SK-N-SH treated with all-trans-retinoic acid at 6 μM for 48 hours (cell line): ENCODE measurements at regions not wholly inside any gene's neighbourhood (a gene's known extent, or its start where the extent isn't known, plus 50 kb on each side); places are given as distances from the start of the nearest gene placed in this dataset.

Experiments used
- ATAC-seq: fragments of 200-7000 bp; cut with Tn5 transposase; 3 replicates; pipeline ENCODE4 v1.9.1; 2020; ENCODE audit warnings: mild to moderate bottlenecking, moderate library complexity
- ARNTL ChIP-seq: fragments of 450-650 bp; formaldehyde crosslinking; IDR thresholded peaks from 2 replicates; pipeline ENCODE4 v1.5.0; 2020; ENCODE audit warnings: low read depth, mild to moderate bottlenecking, moderate library complexity, borderline replicate concordance
- BACH2 ChIP-seq: fragments of 250-450 bp; sonication (Bioruptor Pico); IDR thresholded peaks from 2 replicates; pipeline ENCODE4 v1.9.0; 2021; ENCODE audit warnings: mild to moderate bottlenecking, borderline replicate concordance
- CSDC2 ChIP-seq: fragments of 250-450 bp; sonication (Bioruptor Pico); IDR thresholded peaks from 2 replicates; pipeline ENCODE4 v1.5.0; 2020; ENCODE audit warnings: mild to moderate bottlenecking, moderate library complexity
- ESRRG ChIP-seq: fragments of 250-450 bp; sonication (Bioruptor Pico); IDR thresholded peaks from 2 replicates; pipeline ENCODE4 v1.6.1; 2021; ENCODE audit warnings: mild to moderate bottlenecking
- GLIS3 ChIP-seq: fragments of 250-450 bp; sonication (Bioruptor Pico); IDR thresholded peaks from 2 replicates; pipeline ENCODE4 v1.5.0; 2020; ENCODE audit warnings: mild to moderate bottlenecking, moderate library complexity
- ISL1 ChIP-seq: fragments of 250-450 bp; sonication (Bioruptor Pico); IDR thresholded peaks from 2 replicates; pipeline ENCODE4 v2.1.2; 2022; ENCODE audit warnings: mild to moderate bottlenecking, moderate library complexity
- PATZ1 ChIP-seq: fragments of 250-450 bp; sonication (Bioruptor Pico); IDR thresholded peaks from 2 replicates; pipeline ENCODE4 v1.8.0; 2020; ENCODE audit warnings: mild to moderate bottlenecking, moderate library complexity, borderline replicate concordance
- PPARA ChIP-seq: fragments of 250-450 bp; sonication (Bioruptor Pico); IDR thresholded peaks from 2 replicates; pipeline ENCODE4 v1.5.0; 2020; ENCODE audit warnings: mild to moderate bottlenecking, borderline replicate concordance
- RARB ChIP-seq: fragments of 250-450 bp; sonication (Bioruptor Pico); IDR thresholded peaks from 2 replicates; pipeline ENCODE4 v1.8.0; 2021; ENCODE audit warnings: mild to moderate bottlenecking, moderate library complexity
- TCF4 ChIP-seq: fragments of 250-450 bp; sonication (Bioruptor Pico); IDR thresholded peaks from 2 replicates; pipeline ENCODE4 v1.8.0; 2021; ENCODE audit warnings: mild to moderate bottlenecking, moderate library complexity, borderline replicate concordance
- ZFP3 ChIP-seq: fragments of 250-450 bp; sonication (Bioruptor Pico); IDR thresholded peaks from 2 replicates; pipeline ENCODE4 v1.5.0; 2020; ENCODE audit warnings: mild to moderate bottlenecking, moderate library complexity
- ZFP30 ChIP-seq: fragments of 450-650 bp; formaldehyde crosslinking; IDR thresholded peaks from 2 replicates; pipeline ENCODE4 v1.5.0; 2022; ENCODE audit warnings: mild to moderate bottlenecking, moderate library complexity
- ZNF565 ChIP-seq: fragments of 450-650 bp; formaldehyde crosslinking; conservative IDR thresholded peaks from 2 replicates; pipeline ENCODE4 v1.5.0; 2020; ENCODE audit warnings: low read depth, mild to moderate bottlenecking, moderate library complexity
- ZNF70 ChIP-seq: fragments of 450-650 bp; formaldehyde crosslinking; IDR thresholded peaks from 2 replicates; pipeline ENCODE4 v1.5.0; 2020; ENCODE audit warnings: mild to moderate bottlenecking, moderate library complexity
- ZNF8 ChIP-seq: fragments of 450-650 bp; formaldehyde crosslinking; IDR thresholded peaks from 2 replicates; pipeline ENCODE4 v1.5.0; 2020; ENCODE audit warnings: mild to moderate bottlenecking, moderate library complexity
- TF ChIP-seq, protein P1 (sequence below): fragments of 250-450 bp; sonication (Bioruptor Pico); IDR thresholded peaks from 2 replicates; pipeline ENCODE4 v1.5.0; 2020; ENCODE audit warnings: mild to moderate bottlenecking, moderate library complexity
- TF ChIP-seq, protein P2 (sequence below): fragments of 250-450 bp; sonication (Bioruptor Pico); IDR thresholded peaks from 2 replicates; pipeline ENCODE4 v1.8.0; 2021; ENCODE audit warnings: low read depth, mild to moderate bottlenecking, moderate library complexity, borderline replicate concordance
- TF ChIP-seq, protein P3 (sequence below): fragments of 250-450 bp; sonication (Bioruptor Pico); IDR thresholded peaks from 2 replicates; pipeline ENCODE4 v1.5.1; 2021; ENCODE audit warnings: mild to moderate bottlenecking, moderate library complexity

DNA sequence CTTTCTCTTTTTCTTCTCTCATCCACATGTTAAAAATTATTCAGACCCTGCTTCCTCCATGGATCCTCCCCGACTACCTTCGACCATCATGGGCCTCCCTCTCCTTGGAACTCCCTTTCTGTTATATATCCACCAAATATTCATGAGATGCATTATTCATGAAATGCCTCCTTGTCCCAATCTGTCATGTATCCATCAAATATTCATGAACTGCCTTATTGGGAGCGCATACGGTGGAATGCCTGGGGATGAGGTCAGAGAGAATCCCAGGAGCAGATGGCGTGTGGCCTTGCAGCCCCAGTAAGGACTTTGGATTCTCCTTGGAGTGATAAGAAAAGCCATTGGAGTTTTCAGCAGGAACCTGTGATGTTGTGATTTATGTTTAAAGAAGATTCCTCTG is 97.0 kb downstream of the NRN1 start:
- TF ChIP-seq ZNF565 (CRISPR knock-in tag) (no peak), GLIS3 (no peak), ESRRG (CRISPR knock-in tag) (no peak)
- TF ChIP-seq, protein P1, sequence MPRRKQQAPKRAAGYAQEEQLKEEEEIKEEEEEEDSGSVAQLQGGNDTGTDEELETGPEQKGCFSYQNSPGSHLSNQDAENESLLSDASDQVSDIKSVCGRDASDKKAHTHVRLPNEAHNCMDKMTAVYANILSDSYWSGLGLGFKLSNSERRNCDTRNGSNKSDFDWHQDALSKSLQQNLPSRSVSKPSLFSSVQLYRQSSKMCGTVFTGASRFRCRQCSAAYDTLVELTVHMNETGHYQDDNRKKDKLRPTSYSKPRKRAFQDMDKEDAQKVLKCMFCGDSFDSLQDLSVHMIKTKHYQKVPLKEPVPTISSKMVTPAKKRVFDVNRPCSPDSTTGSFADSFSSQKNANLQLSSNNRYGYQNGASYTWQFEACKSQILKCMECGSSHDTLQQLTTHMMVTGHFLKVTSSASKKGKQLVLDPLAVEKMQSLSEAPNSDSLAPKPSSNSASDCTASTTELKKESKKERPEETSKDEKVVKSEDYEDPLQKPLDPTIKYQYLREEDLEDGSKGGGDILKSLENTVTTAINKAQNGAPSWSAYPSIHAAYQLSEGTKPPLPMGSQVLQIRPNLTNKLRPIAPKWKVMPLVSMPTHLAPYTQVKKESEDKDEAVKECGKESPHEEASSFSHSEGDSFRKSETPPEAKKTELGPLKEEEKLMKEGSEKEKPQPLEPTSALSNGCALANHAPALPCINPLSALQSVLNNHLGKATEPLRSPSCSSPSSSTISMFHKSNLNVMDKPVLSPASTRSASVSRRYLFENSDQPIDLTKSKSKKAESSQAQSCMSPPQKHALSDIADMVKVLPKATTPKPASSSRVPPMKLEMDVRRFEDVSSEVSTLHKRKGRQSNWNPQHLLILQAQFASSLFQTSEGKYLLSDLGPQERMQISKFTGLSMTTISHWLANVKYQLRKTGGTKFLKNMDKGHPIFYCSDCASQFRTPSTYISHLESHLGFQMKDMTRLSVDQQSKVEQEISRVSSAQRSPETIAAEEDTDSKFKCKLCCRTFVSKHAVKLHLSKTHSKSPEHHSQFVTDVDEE (CRISPR knock-in tag): no peak
- no peak for ATAC-seq

DNA sequence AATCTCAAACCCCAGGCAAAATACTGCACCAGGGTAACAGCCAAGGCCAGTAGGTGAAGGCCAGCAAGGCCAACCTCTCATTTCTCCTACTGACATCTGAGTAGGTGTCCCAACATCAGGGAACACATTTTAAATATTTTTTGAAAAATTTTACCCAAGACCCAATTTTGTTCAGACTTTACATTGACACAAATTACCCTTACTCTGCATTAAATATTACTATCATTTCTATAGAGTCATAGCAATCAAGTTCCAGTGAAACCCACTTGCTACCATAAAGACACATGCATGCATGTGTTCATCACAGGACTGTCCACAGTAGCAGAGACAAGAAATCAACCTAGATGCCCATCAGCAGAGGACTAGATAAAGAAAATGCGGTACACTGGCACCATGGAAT is 99.9 kb downstream of the NRN1 start:
- TF ChIP-seq ZNF70 (CRISPR knock-in tag) (no peak), TCF4 (CRISPR knock-in tag) (no peak), ESRRG (CRISPR knock-in tag) (no peak), RARB (CRISPR knock-in tag) (no peak)
- TF ChIP-seq, protein P2, sequence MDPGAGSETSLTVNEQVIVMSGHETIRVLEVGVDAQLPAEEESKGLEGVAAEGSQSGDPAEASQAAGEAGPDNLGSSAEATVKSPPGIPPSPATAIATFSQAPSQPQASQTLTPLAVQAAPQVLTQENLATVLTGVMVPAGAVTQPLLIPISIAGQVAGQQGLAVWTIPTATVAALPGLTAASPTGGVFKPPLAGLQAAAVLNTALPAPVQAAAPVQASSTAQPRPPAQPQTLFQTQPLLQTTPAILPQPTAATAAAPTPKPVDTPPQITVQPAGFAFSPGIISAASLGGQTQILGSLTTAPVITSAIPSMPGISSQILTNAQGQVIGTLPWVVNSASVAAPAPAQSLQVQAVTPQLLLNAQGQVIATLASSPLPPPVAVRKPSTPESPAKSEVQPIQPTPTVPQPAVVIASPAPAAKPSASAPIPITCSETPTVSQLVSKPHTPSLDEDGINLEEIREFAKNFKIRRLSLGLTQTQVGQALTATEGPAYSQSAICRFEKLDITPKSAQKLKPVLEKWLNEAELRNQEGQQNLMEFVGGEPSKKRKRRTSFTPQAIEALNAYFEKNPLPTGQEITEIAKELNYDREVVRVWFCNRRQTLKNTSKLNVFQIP: no peak
- TF ChIP-seq, protein P1 (CRISPR knock-in tag): no peak
- TF ChIP-seq, all 23 proteins: peak for 0
- ATAC-seq: no peak

DNA sequence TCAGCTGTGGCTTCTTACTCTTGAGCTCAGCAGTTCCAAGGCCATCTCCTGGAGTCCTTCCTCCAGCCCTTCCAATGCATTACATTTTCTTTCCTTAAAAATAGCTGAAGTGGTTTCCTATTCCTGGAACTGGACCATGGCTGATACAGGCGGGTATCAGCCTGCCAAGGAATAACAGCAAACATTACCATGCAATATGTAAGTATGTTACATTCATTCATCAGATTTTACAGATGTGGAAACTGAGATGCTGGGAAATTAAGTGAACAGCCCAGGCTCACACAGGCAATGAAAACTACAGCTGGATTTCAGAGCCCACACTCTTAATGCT is 100.4 kb downstream of the NRN1 start:
- TF ChIP-seq, protein P2: no peak
- TF ChIP-seq, protein P3, sequence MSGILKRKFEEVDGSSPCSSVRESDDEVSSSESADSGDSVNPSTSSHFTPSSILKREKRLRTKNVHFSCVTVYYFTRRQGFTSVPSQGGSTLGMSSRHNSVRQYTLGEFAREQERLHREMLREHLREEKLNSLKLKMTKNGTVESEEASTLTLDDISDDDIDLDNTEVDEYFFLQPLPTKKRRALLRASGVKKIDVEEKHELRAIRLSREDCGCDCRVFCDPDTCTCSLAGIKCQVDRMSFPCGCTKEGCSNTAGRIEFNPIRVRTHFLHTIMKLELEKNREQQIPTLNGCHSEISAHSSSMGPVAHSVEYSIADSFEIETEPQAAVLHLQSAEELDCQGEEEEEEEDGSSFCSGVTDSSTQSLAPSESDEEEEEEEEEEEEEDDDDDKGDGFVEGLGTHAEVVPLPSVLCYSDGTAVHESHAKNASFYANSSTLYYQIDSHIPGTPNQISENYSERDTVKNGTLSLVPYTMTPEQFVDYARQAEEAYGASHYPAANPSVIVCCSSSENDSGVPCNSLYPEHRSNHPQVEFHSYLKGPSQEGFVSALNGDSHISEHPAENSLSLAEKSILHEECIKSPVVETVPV (CRISPR knock-in tag): no peak
- TF ChIP-seq BACH2 (CRISPR knock-in tag) (no peak), CSDC2 (CRISPR knock-in tag) (no peak), ARNTL (CRISPR knock-in tag) (no peak), ZFP30 (CRISPR knock-in tag) (no peak), GLIS3 (no peak), ZNF8 (CRISPR knock-in tag) (no peak), PATZ1 (CRISPR knock-in tag) (no peak), ZFP3 (CRISPR knock-in tag) (no peak), PPARA (no peak), ISL1 (CRISPR knock-in tag) (no peak)
- TF ChIP-seq, protein P1 (CRISPR knock-in tag): no peak
- ATAC-seq: no peak
